Esophagus (tissue), 2 donors: ENCODE measurements at regions not wholly inside any gene's neighbourhood (a gene's known extent, or its start where the extent isn't known, plus 50 kb on each side); places are given as distances from the start of the nearest gene placed in this dataset.

Source experiments
- H3K27ac ChIP-seq, 2 donors: one replicate each; pipeline ENCODE4 v1.5.1; 2013; ENCODE audit warnings: low read depth in 2 of 2, mild to moderate bottlenecking in 2 of 2, inconsistent platforms in 1 of 2, low read length in 1 of 2, moderate library complexity in 1 of 2
- H3K27me3 ChIP-seq, 2 donors: one replicate each; pipeline ENCODE4 v1.6.1; 2013; ENCODE audit warnings: low read length in 2 of 2, control low read depth in 1 of 2, mild to moderate bottlenecking in 1 of 2; ENCODE audit not compliant: insufficient read depth in 2 of 2, control insufficient read depth in 1 of 2
- H3K36me3 ChIP-seq, 2 donors: one replicate each; pipeline ENCODE4 v1.6.1; 2013; ENCODE audit warnings: low read length in 1 of 2; ENCODE audit not compliant: control insufficient read depth in 2 of 2, insufficient read depth in 2 of 2
- H3K4me1 ChIP-seq, 2 donors: one replicate each; pipeline ENCODE4 v1.6.1; 2013; ENCODE audit warnings: low read length in 1 of 2; ENCODE audit not compliant: control insufficient read depth in 2 of 2, insufficient read depth in 2 of 2
- H3K4me3 ChIP-seq, 2 donors: one replicate each; pipeline ENCODE4 v1.5.1; 2013; ENCODE audit warnings: low read length in 2 of 2, mild to moderate bottlenecking in 2 of 2, low read depth in 1 of 2, moderate library complexity in 1 of 2
- H3K9me3 ChIP-seq, 2 donors: one replicate each; pipeline ENCODE4 v1.6.1; 2013; ENCODE audit warnings: mild to moderate bottlenecking in 2 of 2, low read depth in 1 of 2, low read length in 1 of 2, moderate library complexity in 1 of 2; ENCODE audit not compliant: control insufficient read depth in 2 of 2, insufficient read depth in 1 of 2
- WGBS, 2 donors: extraction: QIAGEN DNeasy Blood & Tissue Kit; methylation state at CpG; one replicate each; pipeline ENCODE4 v1.1.7; 2013; 5-methylcytosine and 5-hydroxymethylcytosine counted together
- donor health status: healthy with polysubstance abuse.
- donor health status: Bipolar disorder and iron deficiency.

- Histone ChIP-seq H3K4me3 (no peak overlapping the region), H3K9me3 (no peaks in the 10 kb centered on the region), H3K27me3 (no peaks in the 10 kb centered on the region), H3K36me3 (no peaks in the 10 kb centered on the region), H3K27ac (no peak overlapping the region), H3K4me1 (no peaks in the 10 kb centered on the region)
- 61 to 64% methylated on average over 3 of the region's 3 CpGs for WGBS, 2 donors
These were observed 212.8 kb upstream of the C2CD4B start for GRCh38 chr15:62377736-62378480.

GRCh38 chr15:62378772-62379498 is 213.8 kb upstream of the C2CD4B start:
- H3K4me1 ChIP-seq, result no peaks in the 10 kb centered on the region
- H3K9me3 ChIP-seq, result no peaks in the 10 kb centered on the region
- WGBS, 2 donors, result 42 to 45% methylated on average over 5 of the region's 5 CpGs
- H3K36me3 ChIP-seq, result no peaks in the 10 kb centered on the region
- no peaks in the 10 kb centered on the region for H3K27me3 ChIP-seq
- no peak overlapping the region for H3K27ac ChIP-seq
- H3K4me3 ChIP-seq, result no peak overlapping the region

- 81 to 86% methylated on average over 4 of the region's 4 CpGs for WGBS, 2 donors
- Histone ChIP-seq H3K27ac (no peak overlapping the region), H3K27me3 (no peaks in the 10 kb centered on the region), H3K36me3 (no peaks in the 10 kb centered on the region), H3K4me3 (no peak overlapping the region), H3K4me1 (no peaks in the 10 kb centered on the region), H3K9me3 (no peaks in the 10 kb centered on the region)
These were observed 214.9 kb upstream of the C2CD4B start for GRCh38 chr15:62380011-62380410.

GRCh38 chr15:62382046-62382445 is 217.0 kb upstream of the C2CD4B start:
- H3K27me3 ChIP-seq, result no peaks in the 10 kb centered on the region
- WGBS, 2 donors, result 71 to 74% methylated on average over 1 of the region's 1 CpG
- H3K9me3 ChIP-seq, result no peaks in the 10 kb centered on the region
- no peaks in the 10 kb centered on the region for H3K4me1 ChIP-seq
- no peak overlapping the region for H3K27ac ChIP-seq
- no peaks in the 10 kb centered on the region for H3K36me3 ChIP-seq
- H3K4me3 ChIP-seq, result no peak overlapping the region

DNA sequence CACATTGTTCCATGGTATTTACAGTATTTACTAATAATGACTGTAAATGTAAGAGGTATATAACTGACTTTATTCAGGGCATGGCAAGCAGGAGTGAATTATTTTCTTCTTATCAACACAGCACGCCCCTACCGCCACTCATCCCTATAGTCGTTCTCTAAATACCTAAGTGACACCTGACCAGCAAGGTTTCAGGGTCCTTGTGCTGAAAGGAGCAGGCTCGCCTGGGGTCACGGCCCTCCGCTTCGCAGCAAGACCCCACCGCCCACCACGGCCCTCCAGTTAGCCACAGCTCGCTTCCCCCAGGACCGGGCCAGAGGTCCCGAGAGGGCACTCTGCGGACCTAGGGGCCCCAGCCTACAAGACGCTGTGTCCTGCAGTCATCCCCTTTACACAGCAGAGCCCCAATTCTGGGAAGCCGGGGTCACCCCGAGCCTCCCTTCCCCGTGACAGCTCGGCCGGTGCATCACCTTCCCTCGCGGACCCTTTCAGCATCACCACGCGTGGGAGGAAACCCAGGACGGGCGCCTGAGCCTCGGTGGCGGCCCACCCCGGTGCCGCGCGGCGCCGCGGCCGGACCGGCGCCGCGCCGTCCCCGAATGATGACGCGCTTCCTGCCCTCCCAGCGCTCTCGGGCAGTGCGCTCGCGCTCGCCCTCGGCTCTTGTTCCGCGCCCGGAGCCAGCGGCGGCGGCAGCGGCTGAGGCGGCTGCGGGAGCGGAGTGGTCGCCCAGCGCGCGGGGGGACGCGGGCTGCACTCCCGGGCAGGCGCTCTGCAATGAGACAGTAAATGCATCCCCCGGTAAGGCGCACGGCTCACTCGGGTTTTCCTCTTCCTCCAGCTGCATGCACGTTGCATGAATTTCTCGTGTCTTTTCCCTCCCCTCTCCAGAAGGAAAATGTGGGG is 225.1 kb upstream of the C2CD4B start, which contains the start of gene TLN2:
Gene TLN2, plus strand, starts transcription at position 666 of the 906 bp plus-strand sequence.
- Histone ChIP-seq H3K9me3 (no peaks in the 10 kb centered on the region), H3K4me3 (peak within 1 kb of the TSS; percentile 79 to 97), H3K27me3 (no peaks in the 10 kb centered on the region), H3K36me3 (no peaks in the 10 kb centered on the region), H3K27ac (peak within 1 kb of the TSS; percentile 70 to 74), H3K4me1 (no peaks in the 10 kb centered on the region)
- WGBS, 2 donors, result 0% methylated on average over 68 to 74 of the region's 74 CpGs

DNA sequence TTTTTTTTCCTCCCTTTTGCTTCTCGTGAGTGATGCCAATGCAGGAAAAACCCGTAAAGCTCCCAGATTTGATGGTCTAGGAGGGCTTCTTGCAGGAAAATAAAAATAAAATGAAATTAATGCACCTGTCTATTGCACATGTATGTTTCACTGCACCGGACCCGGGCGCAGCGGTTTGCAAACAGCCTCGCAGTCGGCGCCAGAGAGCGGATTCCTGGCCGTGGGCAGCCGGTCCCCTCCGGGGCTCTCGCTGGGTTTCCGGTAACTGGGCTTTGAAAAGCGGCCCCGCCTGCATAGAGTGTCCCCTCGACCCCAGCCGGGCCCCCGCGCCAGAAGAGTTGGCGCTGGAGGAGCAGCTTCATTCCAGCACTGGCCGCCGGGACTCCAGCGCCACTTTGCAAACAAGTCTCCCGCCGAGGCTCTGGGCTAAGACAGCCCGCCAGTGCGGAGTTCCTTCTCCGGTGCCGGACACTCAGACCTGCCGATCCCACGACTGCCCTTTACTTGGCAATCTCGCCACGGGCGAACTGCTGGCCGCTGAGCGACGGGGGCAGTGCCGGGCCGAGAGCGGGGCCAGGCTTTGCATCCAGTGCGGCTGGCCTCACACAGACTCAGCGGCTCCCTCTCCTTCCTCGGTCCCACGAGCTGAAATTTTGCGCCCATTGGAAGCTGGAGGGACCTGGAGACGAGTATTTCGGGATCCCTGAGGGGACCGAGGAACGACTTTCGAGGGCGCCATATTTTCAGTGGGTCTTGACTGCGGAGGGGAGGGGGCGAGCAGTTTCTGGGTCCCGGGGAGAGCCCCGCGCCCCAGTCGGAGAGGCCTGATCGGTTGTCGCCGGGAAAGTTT is 225.9 kb upstream of the C2CD4B start:
- H3K4me1 ChIP-seq, result no peaks in the 10 kb centered on the region
- no peaks in the 10 kb centered on the region for H3K36me3 ChIP-seq
- H3K27ac ChIP-seq, result peak overlapping the region; percentile 15 to 45
- peak overlapping the region; percentile 79 to 97 for H3K4me3 ChIP-seq
- H3K9me3 ChIP-seq, result no peaks in the 10 kb centered on the region
- WGBS, 2 donors, result 0 to 1% methylated on average over 62 of the region's 62 CpGs
- no peaks in the 10 kb centered on the region for H3K27me3 ChIP-seq

- no peaks in the 10 kb centered on the region for H3K27me3 ChIP-seq
- H3K4me3 ChIP-seq, result peak overlapping the region; percentile 79 to 97
- H3K36me3 ChIP-seq, result no peaks in the 10 kb centered on the region
- H3K9me3 ChIP-seq, result no peaks in the 10 kb centered on the region
- no peaks in the 10 kb centered on the region for H3K4me1 ChIP-seq
- peak overlapping the region; percentile 15 to 45 for H3K27ac ChIP-seq
- 0 to 1% methylated on average over 61 to 66 of the region's 66 CpGs for WGBS, 2 donors
These were observed 226.7 kb upstream of the C2CD4B start for GRCh38 chr15:62391641-62392262.

DNA sequence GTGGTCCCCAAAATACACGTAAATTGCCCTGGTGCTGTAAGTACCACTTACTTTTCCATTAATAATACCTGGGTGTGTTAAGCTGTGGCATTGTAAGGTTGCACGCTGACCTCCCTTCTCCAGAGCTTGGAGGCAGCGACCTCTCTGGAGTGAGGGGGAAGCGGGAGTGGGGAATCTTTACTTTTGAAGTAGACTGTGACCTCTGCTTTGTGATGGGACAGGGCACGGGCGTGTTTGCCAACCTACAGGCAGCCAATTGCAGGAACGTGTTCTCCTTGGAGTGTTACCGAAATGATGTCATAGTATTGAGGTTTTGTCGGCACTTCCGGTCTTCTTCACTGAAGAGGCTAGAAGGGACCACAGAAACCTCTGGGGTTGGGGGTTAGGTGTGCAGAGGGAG is 227.3 kb upstream of the C2CD4B start:
- no peaks in the 10 kb centered on the region for H3K4me1 ChIP-seq
- 21 to 24% methylated on average over 10 of the region's 10 CpGs for WGBS, 2 donors
- no peaks in the 10 kb centered on the region for H3K36me3 ChIP-seq
- no peaks in the 10 kb centered on the region for H3K9me3 ChIP-seq
- H3K27me3 ChIP-seq, result no peaks in the 10 kb centered on the region
- H3K4me3 ChIP-seq, result peak overlapping the region in 1 of 2 donors; percentile 79
- no peak overlapping the region for H3K27ac ChIP-seq
